Neutrophil (primary cell): ENCODE measurements at regions not wholly inside any gene's neighbourhood (a gene's known extent, or its start where the extent isn't known, plus 50 kb on each side); places are given as distances from the start of the nearest gene placed in this dataset.

Source experiments
- H3K27ac ChIP-seq: fragments of 200-600 bp; sonication (generic); 2 replicates; pipeline ENCODE4 v1.5.1; 2016; ENCODE audit warnings: mild to moderate bottlenecking, moderate library complexity
- H3K27me3 ChIP-seq: fragments of 200-600 bp; sonication (generic); 2 replicates; pipeline ENCODE4 v1.6.0; 2016; ENCODE audit warnings: mild to moderate bottlenecking
- H3K36me3 ChIP-seq: fragments of 200-600 bp; sonication (generic); 2 replicates; pipeline ENCODE4 v1.5.1; 2017
- H3K4me1 ChIP-seq, 2 experiments: fragments of 200-600 bp in 1 of 2; sonication (generic) in 1 of 2; 1 replicate in 1 of 2; 2 replicates in 1 of 2; pipeline versions ENCODE4 v1.5.1 to v1.6.1; 2013 to 2016; ENCODE audit warnings: low read depth in 1 of 2, low read length in 1 of 2, mild to moderate bottlenecking in 1 of 2, moderate library complexity in 1 of 2; ENCODE audit not compliant: control insufficient read depth in 1 of 2, insufficient read depth in 1 of 2
- H3K4me3 ChIP-seq, 2 experiments: fragments of 200-600 bp in 1 of 2; sonication (generic) in 1 of 2; 1 replicate in 1 of 2; 2 replicates in 1 of 2; pipeline ENCODE4 v1.5.1; 2013 to 2016; ENCODE audit warnings: low read depth in 1 of 2, low read length in 1 of 2, mild to moderate bottlenecking in 1 of 2, moderate library complexity in 1 of 2
- H3K9me3 ChIP-seq: fragments of 200-600 bp; sonication (generic); 2 replicates; pipeline ENCODE4 v1.5.1; 2016
- CTCF ChIP-seq: fragments of 200-600 bp; sonication (generic); IDR thresholded peaks from 2 replicates; pipeline ENCODE4 v1.5.1; 2016; ENCODE audit warnings: antibody characterized with exemption

DNA sequence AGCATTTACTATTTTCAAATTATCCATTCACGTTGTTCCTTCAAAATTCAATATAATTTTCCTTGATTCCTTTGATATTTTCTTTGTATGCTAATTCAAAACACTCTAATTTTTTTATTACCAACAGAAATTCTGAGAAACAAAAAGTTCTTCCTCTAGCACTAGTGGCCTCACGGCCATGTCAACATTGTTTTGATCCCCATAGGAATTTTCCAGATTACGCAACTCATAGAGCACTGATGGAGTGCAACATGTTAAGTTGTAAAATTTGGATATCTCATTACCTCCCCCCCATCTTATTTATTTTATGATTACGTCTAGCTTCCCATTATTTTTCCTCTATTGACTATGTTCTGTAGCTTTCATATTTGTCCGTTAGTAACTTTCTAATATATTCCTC lies 745.3 kb downstream of the TUSC7 start:
- Histone ChIP-seq H3K27me3 (no peaks in the 10 kb centered on the region), H3K4me3 (no peak overlapping the region), H3K36me3 (no peaks in the 10 kb centered on the region), H3K9me3 (no peaks in the 10 kb centered on the region), H3K4me1 (peaks cover 2% of the 10 kb centered on the region in 2 experiments), H3K27ac (no peak overlapping the region)
- no peak for TF ChIP-seq CTCF

DNA sequence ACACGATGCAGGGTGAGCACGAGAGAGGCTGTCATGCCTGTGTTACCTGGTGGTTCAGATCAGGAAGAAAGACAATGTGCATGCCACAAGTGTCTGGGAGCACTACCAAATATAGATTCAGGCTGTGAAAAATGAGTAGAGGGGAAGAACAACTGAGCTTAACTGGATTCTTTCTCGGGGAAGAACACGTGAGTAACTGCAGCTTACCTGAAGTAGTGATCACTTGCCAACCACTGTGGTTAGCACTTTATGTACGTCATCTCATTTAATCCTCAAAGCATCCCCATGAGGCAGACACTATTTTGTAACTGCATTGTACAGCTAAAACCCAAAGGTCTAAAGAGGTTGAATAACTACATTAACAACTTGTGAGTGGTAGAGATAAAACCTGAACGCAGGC lies 746.2 kb downstream of the TUSC7 start:
- Histone ChIP-seq H3K4me3 (no peak overlapping the region), H3K4me1 (no peaks in the 10 kb centered on the region), H3K9me3 (no peaks in the 10 kb centered on the region), H3K36me3 (no peaks in the 10 kb centered on the region), H3K27me3 (no peaks in the 10 kb centered on the region), H3K27ac (no peak overlapping the region)
- no peak for TF ChIP-seq CTCF

GRCh38 chr3:117463276-117464115 lies 753.9 kb downstream of the TUSC7 start:
- no peak overlapping the region for H3K4me3 ChIP-seq
- TF ChIP-seq CTCF = no peak
- no peaks in the 10 kb centered on the region for H3K36me3 ChIP-seq
- no peaks in the 10 kb centered on the region for H3K27me3 ChIP-seq
- no peaks in the 10 kb centered on the region for H3K9me3 ChIP-seq
- H3K4me1 ChIP-seq = no peaks in the 10 kb centered on the region
- no peak overlapping the region for H3K27ac ChIP-seq

- Histone ChIP-seq H3K4me1 (peaks cover 0 to 7% of the 10 kb centered on the region in 2 experiments), H3K4me3 (no peak overlapping the region), H3K9me3 (no peaks in the 10 kb centered on the region), H3K27me3 (no peaks in the 10 kb centered on the region), H3K27ac (no peak overlapping the region), H3K36me3 (no peaks in the 10 kb centered on the region)
- TF ChIP-seq CTCF = no peak
These were observed 762.3 kb downstream of the TUSC7 start for GRCh38 chr3:117471831-117472230.

GRCh38 chr3:117473981-117474538 lies 764.5 kb downstream of the TUSC7 start:
- peaks cover 0 to 7% of the 10 kb centered on the region in 2 experiments for H3K4me1 ChIP-seq
- H3K9me3 ChIP-seq = no peaks in the 10 kb centered on the region
- H3K27me3 ChIP-seq = no peaks in the 10 kb centered on the region
- H3K27ac ChIP-seq = no peak overlapping the region
- H3K36me3 ChIP-seq = no peaks in the 10 kb centered on the region
- no peak for TF ChIP-seq CTCF
- no peak overlapping the region for H3K4me3 ChIP-seq
